Spleen (tissue), 7 donors: ENCODE measurements at regions not wholly inside any gene's neighbourhood (a gene's known extent, or its start where the extent isn't known, plus 50 kb on each side); places are given as distances from the start of the nearest gene placed in this dataset.

Experiments used
- CTCF ChIP-seq, 11 experiments: fragments of 200-600 bp in 7 of 11; fragments of 450-650 bp in 4 of 11; sonication (generic) in 4 of 11; IDR thresholded peaks in 8 of 11; conservative IDR thresholded peaks in 3 of 11; 1 replicate in 7 of 11; 2 replicates in 4 of 11; pipeline versions ENCODE4 v1.4.0 to v1.8.0; 2016 to 2021; ENCODE audit warnings: antibody characterized with exemption in 11 of 11, inconsistent platforms in 4 of 11, mild to moderate bottlenecking in 1 of 11
- POLR2A ChIP-seq, 3 donors: fragments of 450-650 bp; IDR thresholded peaks; one replicate each; pipeline ENCODE4 v1.5.1; 2017; ENCODE audit warnings: antibody characterized with exemption in 3 of 3, mild to moderate bottlenecking in 1 of 3
- POLR2AphosphoS5 ChIP-seq, 3 donors: sonication (generic); formaldehyde crosslinking; IDR thresholded peaks; one replicate each; pipeline ENCODE4 v1.5.1; 2017; ENCODE audit warnings: antibody characterized with exemption in 3 of 3
- donor health status: DM: no; HTN: no; CAD: no; lungs with moderate emphysema.
- donor health status: DM: no; HTN: no; CAD: no.
- donor health status: DM: no; HTN: no; CAD: no.

- no peak for TF ChIP-seq CTCF (IDR thresholded peaks at IDR 0.05 in 8 of 11, conservative IDR thresholded peaks at IDR 0.05 in 3 of 11)
- no peak for TF ChIP-seq POLR2A (IDR thresholded peaks at IDR 0.05)
- TF ChIP-seq POLR2AphosphoS5 (IDR thresholded peaks at IDR 0.05): no peak
Observed at GRCh38 chr1:201749059-201749690, 79.8 kb upstream of the IPO9 start.
